ENCODE measurements at regions not wholly inside any gene's neighbourhood (a gene's known extent, or its start where the extent isn't known, plus 50 kb on each side); places are given as distances from the start of the nearest gene placed in this dataset.

- H4K20me1 ChIP-seq (replicated peaks; ENCODE audit: insufficient read depth), result no peaks in the 10 kb centered on the region
- no peaks in the 10 kb centered on the region for H3K36me3 ChIP-seq (ENCODE audit: insufficient read depth)
- Mint-ChIP-seq H3K4me1 (peaks cover 7% of the 10 kb centered on the region; the same call in 2 of the 3 replicates), H3K36me3 (ENCODE audit: low read depth) (no peaks in the 10 kb centered on the region), H3K4me3 (no peak overlapping the region), H3K27me3 (ENCODE audit: insufficient read depth, low read depth, poor library complexity) (peaks cover 3% of the 10 kb centered on the region), H3K27ac (no peak overlapping the region), H3K9me3 (peaks cover 12% of the 10 kb centered on the region; the same call in 2 of the 3 replicates)
- no peak overlapping the region for H3K27ac ChIP-seq (ENCODE audit: low read depth)
- no peak overlapping the region for H3K4me3 ChIP-seq
- no peaks in the 10 kb centered on the region for H3K27me3 ChIP-seq (ENCODE audit: insufficient read depth)
- H2AFZ ChIP-seq, result no peak overlapping the region
- TF ChIP-seq ZNF331 (CRISPR knock-in tag; IDR thresholded peaks at IDR 0.05; ENCODE audit: low read depth) (no peak), REST (IDR thresholded peaks at IDR 0.05; ENCODE audit: unreplicated experiment) (no peak), ZNF462 (CRISPR knock-in tag; IDR thresholded peaks at IDR 0.05) (no peak), EZH2 (IDR thresholded peaks at IDR 0.05; ENCODE audit: low read depth, unreplicated experiment) (no peak), CREB1 (CRISPR knock-in tag; IDR thresholded peaks at IDR 0.05; ENCODE audit: low read depth) (no peak), STAT1 (IDR thresholded peaks at IDR 0.05; ENCODE audit: unreplicated experiment) (no peak), CTCF (conservative IDR thresholded peaks at IDR 0.05; ENCODE audit: low read depth in 2 of 2) (no peak), JUNB (IDR thresholded peaks at IDR 0.05; ENCODE audit: unreplicated experiment) (no peak), NANOG (IDR thresholded peaks at IDR 0.05; ENCODE audit: borderline replicate concordance) (no peak), ETS1 (IDR thresholded peaks at IDR 0.05) (no peak), POLR2AphosphoS5 (IDR thresholded peaks at IDR 0.05; ENCODE audit: low read depth) (no peak), EZH2phosphoT487 (IDR thresholded peaks at IDR 0.05; ENCODE audit: unreplicated experiment) (no peak), ZNF114 (CRISPR knock-in tag; IDR thresholded peaks at IDR 0.05) (no peak)
- H3F3A ChIP-seq (replicated peaks; ENCODE audit: low read depth), result no peaks in the 10 kb centered on the region
- no peaks in the 10 kb centered on the region for H3K4me1 ChIP-seq (ENCODE audit: insufficient read depth)
- DNase-seq (ENCODE audit: low spot score), result no peak
- no peak for ATAC-seq
- H3K4me2 ChIP-seq, result no peak overlapping the region
- H3K9me2 ChIP-seq (ENCODE audit: insufficient read depth), result no peaks in the 10 kb centered on the region
- H3K79me2 ChIP-seq (replicated peaks; ENCODE audit: insufficient read depth), result no peaks in the 10 kb centered on the region
Observed at GRCh38 chr4:43607400-43607799, 714.9 kb downstream of the GRXCR1 start.

Measured in GM23338 (cell line).